HG03457 (cell line): ENCODE measurements at regions not wholly inside any gene's neighbourhood (a gene's known extent, or its start where the extent isn't known, plus 50 kb on each side); places are given as distances from the start of the nearest gene placed in this dataset.

Source experiments
- ATAC-seq: cut with Tn5 transposase; IDR thresholded peaks from one replicate; pipeline ENCODE4 v1.9.1; 2021; ENCODE audit warnings: moderate number of reproducible peaks; ENCODE audit not compliant: unreplicated experiment

- ATAC-seq, result no peak
These were observed 279.3 kb downstream of the TMX3 start for GRCh38 chr18:68435581-68435980.

DNA sequence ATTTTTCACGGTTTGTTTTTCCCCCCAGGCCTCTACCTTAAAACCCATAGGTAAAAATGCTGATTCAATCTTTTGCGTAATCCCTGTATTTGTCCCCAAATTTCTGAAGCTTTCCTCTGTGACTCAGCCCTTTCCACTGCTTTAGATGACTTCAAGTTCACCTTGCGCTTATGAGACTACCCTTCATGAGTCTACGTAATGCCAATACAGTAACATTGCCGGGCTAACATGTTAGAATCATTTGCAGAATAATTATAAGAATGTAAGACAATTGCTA, 283.0 kb downstream of the TMX3 start:
- no peak for ATAC-seq

GRCh38 chr18:68431111-68431921, 283.6 kb downstream of the TMX3 start:
- ATAC-seq, result no peak

DNA sequence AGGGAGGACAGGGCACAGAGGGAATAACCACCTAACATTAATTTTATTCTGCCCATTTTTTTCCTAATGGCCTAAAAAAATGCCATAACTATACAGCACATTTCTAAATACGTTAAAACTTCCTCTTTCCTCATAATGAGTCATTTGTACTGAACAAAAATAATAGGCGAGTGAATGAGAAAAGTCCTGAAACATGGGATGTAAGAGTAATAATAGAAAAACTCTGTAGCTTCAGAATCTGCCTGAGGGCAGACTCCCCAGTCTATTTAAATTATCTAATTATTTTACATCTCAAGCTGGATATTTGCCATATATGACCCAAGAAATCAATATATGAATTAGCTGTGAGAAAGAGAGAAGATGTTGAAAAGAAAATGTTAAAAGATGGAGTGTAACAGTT, 285.1 kb downstream of the TMX3 start:
- no peak for ATAC-seq

DNA sequence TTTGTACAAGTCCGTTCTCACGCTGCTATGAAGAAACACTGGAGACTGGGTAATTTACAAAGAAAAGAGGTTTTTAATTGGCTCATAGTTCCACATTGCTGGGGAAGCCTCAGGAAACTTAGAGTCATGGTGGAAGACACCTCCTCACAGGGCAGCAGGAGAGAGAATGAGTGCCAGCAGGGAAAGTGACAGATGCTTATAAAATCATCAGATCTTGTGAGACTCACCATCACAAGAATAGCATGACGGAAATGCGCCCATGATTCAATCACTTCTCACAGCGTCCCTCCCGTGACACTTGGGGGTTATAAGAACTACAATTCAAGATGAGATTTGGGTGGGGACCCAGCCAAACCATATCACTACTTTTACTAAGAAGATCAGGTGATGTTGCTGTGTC, 285.8 kb downstream of the TMX3 start:
- ATAC-seq, result no peak

DNA sequence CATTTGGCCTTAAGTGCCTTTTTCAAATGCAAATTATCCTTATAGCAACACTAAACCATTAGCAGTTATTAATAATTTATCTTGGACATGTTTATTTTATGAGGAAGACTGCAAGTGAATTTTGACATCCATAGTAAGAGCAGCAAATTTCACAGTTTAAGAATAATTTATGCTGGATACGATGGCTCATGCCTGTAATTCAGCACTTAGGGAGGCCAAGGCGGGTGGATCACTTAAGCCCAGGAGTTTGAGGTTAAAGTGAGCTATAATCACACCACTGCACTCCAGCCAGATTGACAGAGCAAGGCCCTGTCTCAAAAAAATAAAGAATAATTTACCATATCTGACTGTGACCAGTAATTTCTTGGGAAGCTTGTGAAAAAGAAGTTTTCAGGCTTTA, 286.2 kb downstream of the TMX3 start:
- no peak for ATAC-seq

- ATAC-seq, result no peak
These were observed 286.9 kb downstream of the TMX3 start for GRCh38 chr18:68427951-68428401.

GRCh38 chr18:68426731-68427315, 288.1 kb downstream of the TMX3 start:
- ATAC-seq, result no peak

- no peak for ATAC-seq
These were observed 296.0 kb downstream of the TMX3 start for GRCh38 chr18:68418881-68419280.

GRCh38 chr18:68418226-68418868, 296.6 kb downstream of the TMX3 start:
- no peak for ATAC-seq

DNA sequence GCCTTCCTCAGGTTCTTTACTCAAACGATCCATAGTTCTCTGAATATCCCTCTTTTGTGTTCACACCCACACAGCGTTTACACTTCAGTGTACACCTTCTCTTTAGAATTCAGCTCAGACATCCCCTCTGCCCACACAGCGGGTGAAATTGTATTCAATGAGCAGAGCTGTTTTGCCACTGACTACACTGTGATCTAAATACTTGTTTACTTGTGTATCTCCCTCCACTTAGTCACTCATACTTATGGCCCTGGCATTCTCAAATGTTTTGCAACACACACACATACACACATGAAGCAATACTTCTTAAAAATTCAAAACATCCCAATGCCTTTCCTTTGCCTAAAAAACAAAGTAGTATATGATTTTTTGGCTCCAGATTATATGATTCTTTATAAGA, 297.1 kb downstream of the TMX3 start:
- ATAC-seq, result no peak

- ATAC-seq, result no peak
These were observed 297.6 kb downstream of the TMX3 start for GRCh38 chr18:68417166-68417799.

- no peak for ATAC-seq
These were observed 300.5 kb downstream of the TMX3 start for GRCh38 chr18:68414407-68414806.

GRCh38 chr18:68409576-68409975, 305.3 kb downstream of the TMX3 start:
- ATAC-seq, result no peak

GRCh38 chr18:68406761-68407160, 308.1 kb downstream of the TMX3 start:
- ATAC-seq, result no peak

- ATAC-seq, result no peak
These were observed 312.1 kb downstream of the TMX3 start for GRCh38 chr18:68402784-68403183.

- ATAC-seq, result no peak
These were observed 314.0 kb downstream of the TMX3 start for GRCh38 chr18:68400889-68401288.

GRCh38 chr18:68399721-68400120, 315.2 kb downstream of the TMX3 start:
- ATAC-seq, result no peak

GRCh38 chr18:68397241-68398035, 317.5 kb downstream of the TMX3 start:
- no peak for ATAC-seq

GRCh38 chr18:68394705-68395104, 320.2 kb downstream of the TMX3 start:
- ATAC-seq, result no peak

- no peak for ATAC-seq
These were observed 323.1 kb downstream of the TMX3 start for GRCh38 chr18:68391801-68392200.
